PFSK-1 (cell line): ENCODE measurements at regions not wholly inside any gene's neighbourhood (a gene's known extent, or its start where the extent isn't known, plus 50 kb on each side); places are given as distances from the start of the nearest gene placed in this dataset.

ENCODE experiments used
- POLR2AphosphoS5 ChIP-seq: IDR thresholded peaks from 2 replicates; pipeline ENCODE4 v1.6.1; 2012; ENCODE audit warnings: low read depth, mild to moderate bottlenecking, control low read depth, low read length, moderate library complexity
- TAF1 ChIP-seq: IDR thresholded peaks from 2 replicates; pipeline ENCODE4 v1.6.1; 2012; ENCODE audit warnings: low read length, control low read depth, borderline replicate concordance; ENCODE audit not compliant: insufficient read depth

DNA sequence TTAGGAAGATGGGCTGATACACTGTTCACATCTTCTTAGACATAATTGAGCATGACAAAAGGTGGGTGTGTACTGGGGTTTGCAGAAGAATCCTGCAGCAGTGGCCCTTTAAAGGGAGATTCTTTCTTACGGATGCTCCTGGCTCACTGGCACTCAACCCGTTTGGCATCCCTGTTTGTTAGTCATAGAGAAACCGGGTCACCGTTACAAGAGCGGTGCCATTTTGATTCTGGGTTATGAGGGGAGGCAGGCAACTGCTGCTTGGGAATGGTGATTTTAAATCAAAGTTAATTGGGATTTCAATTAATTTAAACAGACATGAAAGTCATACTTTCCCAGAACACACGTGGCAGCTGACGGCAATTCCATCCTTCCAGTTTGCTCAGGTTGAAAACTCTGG, 245.8 kb downstream of the AACS start:
- TF ChIP-seq POLR2AphosphoS5, result no peak
- TF ChIP-seq TAF1, result no peak
